ENCODE measurements at regions not wholly inside any gene's neighbourhood (a gene's known extent, or its start where the extent isn't known, plus 50 kb on each side); places are given as distances from the start of the nearest gene placed in this dataset.

DNA sequence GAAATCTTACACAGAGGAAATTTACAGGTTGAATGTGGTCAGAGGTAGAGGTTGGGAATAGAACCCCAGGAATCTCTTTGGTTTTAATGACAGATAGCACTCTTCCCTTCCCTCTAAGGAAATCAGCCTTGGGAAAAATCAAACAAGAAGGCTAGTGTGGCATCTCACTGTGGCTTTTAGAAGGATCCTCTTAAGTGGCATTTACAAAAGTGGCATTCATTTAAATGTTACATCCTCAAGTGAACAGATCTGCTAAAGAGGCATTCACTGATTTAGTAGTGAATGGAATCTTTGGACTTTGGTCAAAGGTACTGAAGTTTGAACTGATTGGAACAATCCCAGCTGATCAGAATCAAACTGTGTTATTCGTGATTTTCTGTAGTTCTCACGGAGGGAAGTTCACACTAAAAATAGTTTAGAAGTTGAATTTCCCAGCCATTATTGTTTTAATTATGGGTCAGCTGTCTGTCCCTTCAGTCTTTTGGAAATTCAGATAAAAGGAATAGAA, 136.5 kb upstream of the FN1 start:
- no peaks in the 10 kb centered on the region for H3K79me2 ChIP-seq (ENCODE audit: control insufficient read depth, insufficient read depth, low read length)
- ChIA-PET CTCF (no interaction called here), POLR2A (no interaction called here)
- DNase-seq (no peak), ATAC-seq (ENCODE audit: low read depth) (no peak)
- H3K27me3 ChIP-seq (replicated peaks in 1 of 4; ENCODE audit: control extremely low read depth in 1 of 4, control insufficient read depth in 3 of 4, insufficient read depth in 4 of 4, low read length in 3 of 4) = no peaks in the 10 kb centered on the region
- WGBS (ENCODE audit: insufficient coverage) = no CpG with 5 or more reads among the region's 2 CpGs
- H3K9me3 ChIP-seq (ENCODE audit: control extremely low read depth in 1 of 3, control insufficient read depth in 2 of 3, insufficient read depth in 1 of 3, low read length in 2 of 3) = no peaks in the 10 kb centered on the region
- no peaks in the 10 kb centered on the region for H3K36me3 ChIP-seq (replicated peaks in 1 of 2; ENCODE audit: control extremely low read depth in 1 of 2, control insufficient read depth in 1 of 2, extremely low read depth in 1 of 2, insufficient read depth in 2 of 2, low read length in 1 of 2)
- H3K4me1 ChIP-seq (ENCODE audit: control insufficient read depth in 2 of 2, insufficient read depth in 2 of 2, low read length in 2 of 2) = no peaks in the 10 kb centered on the region
- H3K4me2 ChIP-seq (replicated peaks; ENCODE audit: low read depth, low read length, poor library complexity, severe bottlenecking) = no peak overlapping the region
- H3K27ac Mint-ChIP-seq = no peak overlapping the region
- no peak overlapping the region for H3K4me3 Mint-ChIP-seq
- H3K9ac ChIP-seq (ENCODE audit: low read length) = no peak overlapping the region
- peaks cover 6% of the 10 kb centered on the region for H3K4me1 Mint-ChIP-seq
- H2AFZ ChIP-seq (ENCODE audit: insufficient read depth, low read depth, low read length, poor library complexity, severe bottlenecking) = no peak overlapping the region
- no peaks in the 10 kb centered on the region for H4K20me1 ChIP-seq (ENCODE audit: control insufficient read depth, insufficient read depth, low read length, poor library complexity, severe bottlenecking)
- peaks cover 18% of the 10 kb centered on the region for H3K27me3 Mint-ChIP-seq
- intact Hi-C loops (cut with micrococcal nuclease) = no loop called here
- H3K27ac ChIP-seq (ENCODE audit: low read length in 2 of 2) = no peak overlapping the region
- TF ChIP-seq EZH2 (IDR thresholded peaks at IDR 0.05; ENCODE audit: borderline replicate concordance, insufficient read depth, low read depth, low read length, poor library complexity, severe bottlenecking) = no peak
- TF ChIP-seq, protein P1, sequence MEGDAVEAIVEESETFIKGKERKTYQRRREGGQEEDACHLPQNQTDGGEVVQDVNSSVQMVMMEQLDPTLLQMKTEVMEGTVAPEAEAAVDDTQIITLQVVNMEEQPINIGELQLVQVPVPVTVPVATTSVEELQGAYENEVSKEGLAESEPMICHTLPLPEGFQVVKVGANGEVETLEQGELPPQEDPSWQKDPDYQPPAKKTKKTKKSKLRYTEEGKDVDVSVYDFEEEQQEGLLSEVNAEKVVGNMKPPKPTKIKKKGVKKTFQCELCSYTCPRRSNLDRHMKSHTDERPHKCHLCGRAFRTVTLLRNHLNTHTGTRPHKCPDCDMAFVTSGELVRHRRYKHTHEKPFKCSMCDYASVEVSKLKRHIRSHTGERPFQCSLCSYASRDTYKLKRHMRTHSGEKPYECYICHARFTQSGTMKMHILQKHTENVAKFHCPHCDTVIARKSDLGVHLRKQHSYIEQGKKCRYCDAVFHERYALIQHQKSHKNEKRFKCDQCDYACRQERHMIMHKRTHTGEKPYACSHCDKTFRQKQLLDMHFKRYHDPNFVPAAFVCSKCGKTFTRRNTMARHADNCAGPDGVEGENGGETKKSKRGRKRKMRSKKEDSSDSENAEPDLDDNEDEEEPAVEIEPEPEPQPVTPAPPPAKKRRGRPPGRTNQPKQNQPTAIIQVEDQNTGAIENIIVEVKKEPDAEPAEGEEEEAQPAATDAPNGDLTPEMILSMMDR (IDR thresholded peaks at IDR 0.05) = no peak
- no peak overlapping the region for H3K4me3 ChIP-seq (ENCODE audit: control extremely low read depth in 1 of 5, extremely low read depth in 1 of 5, insufficient read depth in 1 of 5, low read depth in 2 of 5, low read length in 4 of 5)
- no peaks in the 10 kb centered on the region for H3K9me3 Mint-ChIP-seq (ENCODE audit: insufficient read depth)

DNA sequence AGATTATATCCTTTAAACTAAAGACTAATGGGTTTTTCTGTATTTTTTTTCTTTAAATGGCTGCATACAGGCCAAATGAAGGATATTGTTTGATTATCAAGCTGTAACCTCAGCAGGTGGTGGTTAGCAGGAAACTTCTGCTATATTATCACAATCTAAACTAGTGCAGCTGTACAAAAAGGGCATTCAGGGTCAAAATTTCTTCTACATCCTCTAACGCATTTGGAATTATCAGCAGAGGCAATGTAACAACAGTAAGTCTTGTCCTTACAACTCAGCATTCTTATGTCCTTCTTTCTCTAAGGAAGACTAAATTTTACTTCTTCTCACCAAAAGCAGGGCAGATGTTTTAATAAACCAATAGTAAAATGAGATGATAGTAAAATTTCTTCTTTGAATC, 135.8 kb upstream of the FN1 start:
- ChIA-PET POLR2A (no interaction called here), CTCF (no interaction called here)
- Mint-ChIP-seq H3K27ac (no peak overlapping the region), H3K9me3 (ENCODE audit: insufficient read depth) (no peaks in the 10 kb centered on the region), H3K4me1 (peaks cover 6% of the 10 kb centered on the region), H3K4me3 (no peak overlapping the region), H3K27me3 (peaks cover 16% of the 10 kb centered on the region)
- Histone ChIP-seq H3K9ac (ENCODE audit: low read length) (no peak overlapping the region), H3K27me3 (replicated peaks in 1 of 4; ENCODE audit: control extremely low read depth in 1 of 4, control insufficient read depth in 3 of 4, insufficient read depth in 4 of 4, low read length in 3 of 4) (no peaks in the 10 kb centered on the region), H3K9me3 (ENCODE audit: control extremely low read depth in 1 of 3, control insufficient read depth in 2 of 3, insufficient read depth in 1 of 3, low read length in 2 of 3) (no peaks in the 10 kb centered on the region), H3K4me3 (ENCODE audit: control extremely low read depth in 1 of 5, extremely low read depth in 1 of 5, insufficient read depth in 1 of 5, low read depth in 2 of 5, low read length in 4 of 5) (no peak overlapping the region), H3K36me3 (replicated peaks in 1 of 2; ENCODE audit: control extremely low read depth in 1 of 2, control insufficient read depth in 1 of 2, extremely low read depth in 1 of 2, insufficient read depth in 2 of 2, low read length in 1 of 2) (no peaks in the 10 kb centered on the region), H3K79me2 (ENCODE audit: control insufficient read depth, insufficient read depth, low read length) (no peaks in the 10 kb centered on the region), H4K20me1 (ENCODE audit: control insufficient read depth, insufficient read depth, low read length, poor library complexity, severe bottlenecking) (no peaks in the 10 kb centered on the region), H3K27ac (ENCODE audit: low read length in 2 of 2) (no peak overlapping the region), H3K4me2 (replicated peaks; ENCODE audit: low read depth, low read length, poor library complexity, severe bottlenecking) (no peak overlapping the region), H3K4me1 (ENCODE audit: control insufficient read depth in 2 of 2, insufficient read depth in 2 of 2, low read length in 2 of 2) (no peaks in the 10 kb centered on the region), H2AFZ (ENCODE audit: insufficient read depth, low read depth, low read length, poor library complexity, severe bottlenecking) (no peak overlapping the region)
- whole genome bisulfite sequencing (ENCODE audit: insufficient coverage) = 0% methylated on average over 1 of the region's 1 CpG
- DNase-seq (no peak), ATAC-seq (ENCODE audit: low read depth) (no peak)
- TF ChIP-seq, protein P1 (IDR thresholded peaks at IDR 0.05) = no peak
- no peak for TF ChIP-seq EZH2 (IDR thresholded peaks at IDR 0.05; ENCODE audit: borderline replicate concordance, insufficient read depth, low read depth, low read length, poor library complexity, severe bottlenecking)
- intact Hi-C loops (cut with micrococcal nuclease) = no loop called here
